ENCODE measurements at regions not wholly inside any gene's neighbourhood (a gene's known extent, or its start where the extent isn't known, plus 50 kb on each side); places are given as distances from the start of the nearest gene placed in this dataset.

DNA sequence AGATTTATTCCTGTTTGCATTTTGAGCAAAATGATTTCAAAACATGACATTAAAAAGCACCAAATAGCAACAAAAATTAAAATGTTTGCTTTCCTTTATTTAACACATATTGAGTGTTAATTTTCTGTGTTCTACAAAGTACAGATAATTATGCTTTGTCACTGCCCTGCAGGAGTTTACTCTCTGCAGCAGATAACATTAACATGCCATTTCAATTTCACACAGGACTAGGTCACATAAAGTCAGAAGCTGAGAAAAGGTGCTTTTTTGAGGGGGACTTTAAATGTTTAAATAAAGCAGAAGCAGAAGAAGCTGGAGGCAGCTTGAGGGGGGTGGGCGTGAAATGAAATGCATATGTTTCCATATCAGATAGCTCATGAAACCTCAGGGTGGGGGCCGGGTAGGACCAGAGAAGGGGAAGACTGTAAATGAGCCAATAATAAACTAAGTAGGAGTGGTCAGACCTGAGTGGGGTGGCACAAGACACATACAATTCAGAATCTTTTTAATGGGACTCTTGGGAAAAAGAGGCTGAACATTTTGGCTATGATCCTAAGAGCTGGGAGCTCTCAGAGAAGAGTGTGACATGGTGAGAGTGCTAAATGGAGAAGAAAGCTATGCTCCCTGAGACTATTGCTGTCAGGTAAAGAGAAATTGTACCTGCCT lies 387.5 kb downstream of the FAM170A start:
- H3K27me3 ChIP-seq: no peaks in the 10 kb centered on the region
- no peak overlapping the region for H3K4me3 ChIP-seq
- no peak for DNase-seq (ENCODE audit: extremely low spot score in 2 of 2)
- H3K36me3 ChIP-seq: no peaks in the 10 kb centered on the region
- TF ChIP-seq, protein P1, sequence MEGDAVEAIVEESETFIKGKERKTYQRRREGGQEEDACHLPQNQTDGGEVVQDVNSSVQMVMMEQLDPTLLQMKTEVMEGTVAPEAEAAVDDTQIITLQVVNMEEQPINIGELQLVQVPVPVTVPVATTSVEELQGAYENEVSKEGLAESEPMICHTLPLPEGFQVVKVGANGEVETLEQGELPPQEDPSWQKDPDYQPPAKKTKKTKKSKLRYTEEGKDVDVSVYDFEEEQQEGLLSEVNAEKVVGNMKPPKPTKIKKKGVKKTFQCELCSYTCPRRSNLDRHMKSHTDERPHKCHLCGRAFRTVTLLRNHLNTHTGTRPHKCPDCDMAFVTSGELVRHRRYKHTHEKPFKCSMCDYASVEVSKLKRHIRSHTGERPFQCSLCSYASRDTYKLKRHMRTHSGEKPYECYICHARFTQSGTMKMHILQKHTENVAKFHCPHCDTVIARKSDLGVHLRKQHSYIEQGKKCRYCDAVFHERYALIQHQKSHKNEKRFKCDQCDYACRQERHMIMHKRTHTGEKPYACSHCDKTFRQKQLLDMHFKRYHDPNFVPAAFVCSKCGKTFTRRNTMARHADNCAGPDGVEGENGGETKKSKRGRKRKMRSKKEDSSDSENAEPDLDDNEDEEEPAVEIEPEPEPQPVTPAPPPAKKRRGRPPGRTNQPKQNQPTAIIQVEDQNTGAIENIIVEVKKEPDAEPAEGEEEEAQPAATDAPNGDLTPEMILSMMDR (IDR thresholded peaks at IDR 0.05): no peak
- no peaks in the 10 kb centered on the region for H3K4me1 ChIP-seq
- no peak overlapping the region for H3K27ac ChIP-seq
- no peaks in the 10 kb centered on the region for H3K9me3 ChIP-seq
- intact Hi-C loops (cut with DNase I): no loop called here

DNA sequence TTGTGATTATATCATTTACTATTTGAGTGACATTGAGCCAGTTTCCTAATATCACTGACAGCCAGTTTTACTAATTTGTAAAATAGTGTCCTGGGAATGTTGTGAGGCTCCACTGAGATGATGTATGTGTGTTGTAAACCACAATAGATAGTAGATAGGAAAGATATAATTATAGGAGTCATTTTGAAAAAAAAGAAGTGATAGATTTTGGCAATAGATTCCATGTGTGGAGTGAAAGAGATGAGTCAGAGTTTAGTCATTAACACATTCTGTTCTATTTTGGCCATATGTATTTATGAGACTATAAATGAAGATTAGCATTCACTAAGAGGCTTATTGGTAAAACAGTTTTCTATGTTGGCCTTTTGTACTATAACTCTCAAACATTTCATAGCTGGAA lies 388.2 kb downstream of the FAM170A start:
- Histone ChIP-seq H3K4me1 (no peaks in the 10 kb centered on the region), H3K36me3 (no peaks in the 10 kb centered on the region), H3K4me3 (no peak overlapping the region), H3K9me3 (no peaks in the 10 kb centered on the region), H3K27me3 (no peaks in the 10 kb centered on the region), H3K27ac (no peak overlapping the region)
- intact Hi-C loops (cut with DNase I): no loop called here
- no peak for DNase-seq (ENCODE audit: extremely low spot score in 2 of 2)
- no peak for TF ChIP-seq POLR2A (IDR thresholded peaks at IDR 0.05)
- TF ChIP-seq, protein P1 (IDR thresholded peaks at IDR 0.05): no peak
- TF ChIP-seq POLR2AphosphoS5 (IDR thresholded peaks at IDR 0.05; ENCODE audit: insufficient read depth in 1 of 2, low read depth in 1 of 2): no peak

DNA sequence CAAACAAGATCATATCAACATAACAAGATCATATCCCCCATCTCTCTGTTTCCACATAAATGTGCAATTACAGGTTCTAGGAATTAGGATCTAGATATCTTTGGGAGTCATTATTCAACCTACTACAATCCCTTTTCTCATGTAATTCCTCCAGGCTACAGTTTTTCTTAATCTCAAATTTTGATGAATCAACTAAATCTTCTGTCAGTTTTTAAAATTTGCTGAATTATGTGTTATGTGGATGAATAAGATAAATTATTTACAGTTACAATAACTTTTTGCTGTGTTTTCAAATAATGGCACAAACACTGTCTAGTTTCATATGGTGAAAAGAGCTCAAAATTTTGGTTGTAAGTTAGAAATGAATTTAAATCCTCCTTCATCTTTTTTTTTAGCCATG lies 405.8 kb downstream of the FAM170A start:
- Histone ChIP-seq H3K27ac (no peak overlapping the region), H3K36me3 (no peaks in the 10 kb centered on the region), H3K9me3 (no peaks in the 10 kb centered on the region), H3K27me3 (no peaks in the 10 kb centered on the region), H3K4me1 (no peaks in the 10 kb centered on the region), H3K4me3 (no peak overlapping the region)
- TF ChIP-seq, protein P1 (IDR thresholded peaks at IDR 0.05): no peak
- no peak for TF ChIP-seq POLR2A (IDR thresholded peaks at IDR 0.05)
- no peak for TF ChIP-seq POLR2AphosphoS5 (IDR thresholded peaks at IDR 0.05; ENCODE audit: insufficient read depth in 1 of 2, low read depth in 1 of 2)
- DNase-seq (ENCODE audit: extremely low spot score in 2 of 2): no peak
- intact Hi-C loops (cut with DNase I): no loop called here

DNA sequence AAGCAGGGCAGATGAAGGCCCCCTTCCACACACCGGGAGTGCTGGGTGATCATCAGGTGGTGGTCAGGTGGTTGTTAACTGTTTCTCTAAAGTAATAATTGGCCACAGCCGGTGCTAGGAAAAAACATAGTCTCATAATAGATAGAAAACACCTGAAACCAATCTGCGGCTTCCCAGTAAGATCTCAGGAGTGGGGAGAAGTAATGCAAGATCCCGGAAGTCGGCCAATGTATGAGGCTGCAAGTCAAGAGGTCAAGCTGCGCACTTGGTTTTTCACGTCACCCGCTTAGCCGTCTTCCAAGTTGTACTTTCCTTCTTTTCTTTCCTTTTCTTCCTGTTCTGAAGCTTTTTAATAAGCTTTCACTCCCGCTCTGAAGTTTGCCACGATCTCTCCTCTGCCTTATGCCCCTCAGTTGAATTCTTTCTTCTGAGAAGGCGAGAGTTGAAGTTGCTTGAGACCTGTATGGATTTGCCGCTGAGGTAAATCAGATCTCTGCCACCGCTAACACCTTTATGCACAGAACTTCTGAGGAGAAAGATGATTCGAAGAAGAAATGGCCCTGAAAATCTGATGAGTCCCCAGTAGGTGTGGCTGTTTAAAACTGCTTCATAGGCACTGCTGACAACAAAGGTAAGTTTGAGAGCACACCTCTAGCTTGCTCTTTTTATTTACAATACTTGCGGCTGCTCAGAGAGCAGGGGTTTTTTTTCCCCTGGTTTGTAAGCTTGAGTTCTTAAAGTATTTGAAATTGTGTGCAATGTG lies 406.6 kb downstream of the FAM170A start:
- Histone ChIP-seq H3K36me3 (no peaks in the 10 kb centered on the region), H3K27me3 (no peaks in the 10 kb centered on the region), H3K4me3 (no peak overlapping the region), H3K27ac (no peak overlapping the region), H3K4me1 (no peaks in the 10 kb centered on the region), H3K9me3 (no peaks in the 10 kb centered on the region)
- no peak for DNase-seq (ENCODE audit: extremely low spot score in 2 of 2)
- intact Hi-C loops (cut with DNase I): no loop called here
- TF ChIP-seq, protein P1 (IDR thresholded peaks at IDR 0.05): no peak
- TF ChIP-seq POLR2A (IDR thresholded peaks at IDR 0.05): no peak
- TF ChIP-seq POLR2AphosphoS5 (IDR thresholded peaks at IDR 0.05; ENCODE audit: insufficient read depth in 1 of 2, low read depth in 1 of 2): no peak

DNA sequence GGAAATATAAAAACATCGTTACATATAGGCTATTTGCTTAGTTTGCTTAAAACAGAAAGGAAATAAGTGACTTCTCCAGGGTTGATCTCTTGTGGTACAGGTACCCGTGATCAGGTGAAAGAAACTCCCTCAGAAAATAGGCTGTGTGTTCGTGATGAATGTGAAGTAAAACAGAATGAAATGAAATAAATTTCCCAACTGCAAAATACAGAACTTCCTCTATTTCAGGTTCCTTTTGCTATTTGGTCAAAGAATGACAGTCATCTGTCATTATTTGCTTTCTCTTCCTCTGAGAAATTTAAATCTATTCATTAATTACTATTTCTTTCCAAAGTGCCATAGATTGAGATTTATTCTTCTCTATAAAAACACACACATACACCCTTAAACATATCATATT lies 408.1 kb downstream of the FAM170A start:
- H3K27ac ChIP-seq: no peak overlapping the region
- H3K27me3 ChIP-seq: no peaks in the 10 kb centered on the region
- no peak for DNase-seq (ENCODE audit: extremely low spot score in 2 of 2)
- H3K4me3 ChIP-seq: no peak overlapping the region
- H3K9me3 ChIP-seq: no peaks in the 10 kb centered on the region
- TF ChIP-seq POLR2A (IDR thresholded peaks at IDR 0.05) (no peak), POLR2AphosphoS5 (IDR thresholded peaks at IDR 0.05; ENCODE audit: insufficient read depth in 1 of 2, low read depth in 1 of 2) (no peak)
- TF ChIP-seq, protein P1 (IDR thresholded peaks at IDR 0.05): no peak
- H3K36me3 ChIP-seq: no peaks in the 10 kb centered on the region
- H3K4me1 ChIP-seq: no peaks in the 10 kb centered on the region
- intact Hi-C loops (cut with DNase I): no loop called here
